T-helper 22 cell (primary cell): ENCODE measurements at regions not wholly inside any gene's neighbourhood (a gene's known extent, or its start where the extent isn't known, plus 50 kb on each side); places are given as distances from the start of the nearest gene placed in this dataset.

Experiments
- DNase-seq: peaks from one replicate; pipeline ENCODE4 v3.0.0-alpha.2; 2020; ENCODE audit warnings: low read depth

GRCh38 chr3:23055733-23056376 lies 147.3 kb upstream of the UBE2E2 start:
- DNase-seq, result no peak

GRCh38 chr3:23062582-23062981 lies 140.5 kb upstream of the UBE2E2 start:
- DNase-seq, result no peak

GRCh38 chr3:23062982-23063381 lies 140.1 kb upstream of the UBE2E2 start:
- DNase-seq, result no peak

- DNase-seq, result no peak
Measured at GRCh38 chr3:23067116-23067515, 136.0 kb upstream of the UBE2E2 start.

- no peak for DNase-seq
Measured at GRCh38 chr3:23068016-23068728, 135.0 kb upstream of the UBE2E2 start.

GRCh38 chr3:23071296-23071695 lies 131.8 kb upstream of the UBE2E2 start:
- DNase-seq, result no peak

GRCh38 chr3:23071758-23072157 lies 131.4 kb upstream of the UBE2E2 start:
- DNase-seq, result no peak

- no peak for DNase-seq
Measured at GRCh38 chr3:23072693-23073092, 130.4 kb upstream of the UBE2E2 start.

GRCh38 chr3:23073724-23074305 lies 129.3 kb upstream of the UBE2E2 start:
- no peak for DNase-seq

- DNase-seq, result no peak
Measured at GRCh38 chr3:23075496-23075895, 127.6 kb upstream of the UBE2E2 start.

GRCh38 chr3:23076437-23076836 lies 126.7 kb upstream of the UBE2E2 start:
- no peak for DNase-seq

GRCh38 chr3:23077126-23077525 lies 126.0 kb upstream of the UBE2E2 start:
- DNase-seq, result no peak

GRCh38 chr3:23078735-23079134 lies 124.4 kb upstream of the UBE2E2 start:
- DNase-seq, result no peak

GRCh38 chr3:23079976-23080375 lies 123.2 kb upstream of the UBE2E2 start:
- no peak for DNase-seq

- no peak for DNase-seq
Measured at GRCh38 chr3:23083701-23084100, 119.4 kb upstream of the UBE2E2 start.

- DNase-seq, result no peak
Measured at GRCh38 chr3:23084367-23084766, 118.8 kb upstream of the UBE2E2 start.

- DNase-seq, result no peak
Measured at GRCh38 chr3:23085261-23085660, 117.9 kb upstream of the UBE2E2 start.

- DNase-seq, result no peak
Measured at GRCh38 chr3:23086331-23086730, 116.8 kb upstream of the UBE2E2 start.

GRCh38 chr3:23086831-23087230 lies 116.3 kb upstream of the UBE2E2 start:
- no peak for DNase-seq

GRCh38 chr3:23094412-23094811 lies 108.7 kb upstream of the UBE2E2 start:
- DNase-seq, result no peak

- no peak for DNase-seq
Measured at GRCh38 chr3:23094890-23095462, 108.2 kb upstream of the UBE2E2 start.

- no peak for DNase-seq
Measured at GRCh38 chr3:23096041-23096440, 107.1 kb upstream of the UBE2E2 start.

GRCh38 chr3:23099021-23099420 lies 104.1 kb upstream of the UBE2E2 start:
- DNase-seq, result no peak
